ENCODE measurements at regions not wholly inside any gene's neighbourhood (a gene's known extent, or its start where the extent isn't known, plus 50 kb on each side); places are given as distances from the start of the nearest gene placed in this dataset.

DNA sequence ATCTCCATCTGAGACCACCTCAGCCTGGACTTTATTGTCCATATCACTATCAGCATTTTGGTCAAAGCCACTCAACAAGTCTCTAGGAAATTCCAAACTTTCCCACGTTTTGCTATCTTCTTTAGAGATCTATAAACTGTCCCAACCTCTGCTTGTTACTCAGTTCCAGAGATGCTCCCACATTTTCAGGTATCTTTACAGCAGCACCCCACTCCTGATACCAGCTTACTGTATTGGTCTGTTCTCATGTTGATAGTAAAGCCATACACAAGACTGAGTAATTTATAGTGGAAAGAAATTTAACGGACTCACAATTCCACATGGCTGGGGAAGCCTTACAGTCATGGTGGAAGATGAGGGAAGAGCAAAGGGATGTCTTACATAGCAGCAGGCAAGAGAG is 465.4 kb upstream of the PBX1 start:
- no peaks in the 10 kb centered on the region for H3K27me3 ChIP-seq
- H3K9me3 ChIP-seq: peaks cover 0 to 12% (median 8%) of the 10 kb centered on the region in 4 donors
- no peak for TF ChIP-seq POLR2AphosphoS5 (IDR thresholded peaks at IDR 0.05)
- TF ChIP-seq, protein P1, sequence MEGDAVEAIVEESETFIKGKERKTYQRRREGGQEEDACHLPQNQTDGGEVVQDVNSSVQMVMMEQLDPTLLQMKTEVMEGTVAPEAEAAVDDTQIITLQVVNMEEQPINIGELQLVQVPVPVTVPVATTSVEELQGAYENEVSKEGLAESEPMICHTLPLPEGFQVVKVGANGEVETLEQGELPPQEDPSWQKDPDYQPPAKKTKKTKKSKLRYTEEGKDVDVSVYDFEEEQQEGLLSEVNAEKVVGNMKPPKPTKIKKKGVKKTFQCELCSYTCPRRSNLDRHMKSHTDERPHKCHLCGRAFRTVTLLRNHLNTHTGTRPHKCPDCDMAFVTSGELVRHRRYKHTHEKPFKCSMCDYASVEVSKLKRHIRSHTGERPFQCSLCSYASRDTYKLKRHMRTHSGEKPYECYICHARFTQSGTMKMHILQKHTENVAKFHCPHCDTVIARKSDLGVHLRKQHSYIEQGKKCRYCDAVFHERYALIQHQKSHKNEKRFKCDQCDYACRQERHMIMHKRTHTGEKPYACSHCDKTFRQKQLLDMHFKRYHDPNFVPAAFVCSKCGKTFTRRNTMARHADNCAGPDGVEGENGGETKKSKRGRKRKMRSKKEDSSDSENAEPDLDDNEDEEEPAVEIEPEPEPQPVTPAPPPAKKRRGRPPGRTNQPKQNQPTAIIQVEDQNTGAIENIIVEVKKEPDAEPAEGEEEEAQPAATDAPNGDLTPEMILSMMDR (IDR thresholded peaks at IDR 0.05): no peak
- TF ChIP-seq EP300 (IDR thresholded peaks at IDR 0.05): no peak
- TF ChIP-seq POLR2A (IDR thresholded peaks at IDR 0.05): no peak
- WGBS, 2 donors: 68 to 73% methylated on average over 2 of the region's 2 CpGs
- ATAC-seq (ENCODE audit: low FRiP score in 2 of 2): no peak
- DNase-seq: no peak
- no peak overlapping the region for H3K27ac ChIP-seq
- H3K4me3 ChIP-seq: no peak overlapping the region
- no peaks in the 10 kb centered on the region for H3K36me3 ChIP-seq
- no peaks in the 10 kb centered on the region for H3K4me1 ChIP-seq

DNA sequence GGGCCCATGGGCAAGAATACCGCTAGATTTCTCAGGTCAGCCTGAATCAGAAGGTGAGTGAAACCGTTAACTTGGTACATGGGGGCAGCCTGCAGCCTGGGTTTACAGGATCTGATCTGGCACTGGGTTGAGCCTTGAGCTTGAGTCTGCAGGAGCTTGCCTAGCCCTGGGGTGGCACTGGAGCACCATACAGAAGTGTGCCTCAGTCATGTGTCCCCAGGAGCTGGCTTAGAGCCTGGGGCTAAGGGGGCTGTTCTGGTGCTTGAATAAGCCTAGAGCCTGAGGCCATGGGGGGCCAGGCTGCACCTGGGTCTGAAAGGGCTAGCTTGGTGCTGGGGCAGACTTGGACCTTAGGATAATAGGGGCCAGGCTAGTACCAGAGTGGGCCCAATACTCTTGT is 457.2 kb upstream of the PBX1 start:
- WGBS, 2 donors: 100% methylated on average over 1 of the region's 2 CpGs; no CpG with 5 or more reads in 1 of the 2 donors
- ATAC-seq (ENCODE audit: low FRiP score in 2 of 2) (peak in 1 of 2 donors; percentile 40), DNase-seq (no peak)
- H3K9me3 ChIP-seq: no peaks in the 10 kb centered on the region
- no peaks in the 10 kb centered on the region for H3K4me1 ChIP-seq
- no peak for TF ChIP-seq POLR2A (IDR thresholded peaks at IDR 0.05)
- no peak for TF ChIP-seq POLR2AphosphoS5 (IDR thresholded peaks at IDR 0.05)
- TF ChIP-seq EP300 (IDR thresholded peaks at IDR 0.05): no peak
- H3K27ac ChIP-seq: no peak overlapping the region
- no peaks in the 10 kb centered on the region for H3K36me3 ChIP-seq
- H3K4me3 ChIP-seq: no peak overlapping the region
- H3K27me3 ChIP-seq: no peaks in the 10 kb centered on the region

DNA sequence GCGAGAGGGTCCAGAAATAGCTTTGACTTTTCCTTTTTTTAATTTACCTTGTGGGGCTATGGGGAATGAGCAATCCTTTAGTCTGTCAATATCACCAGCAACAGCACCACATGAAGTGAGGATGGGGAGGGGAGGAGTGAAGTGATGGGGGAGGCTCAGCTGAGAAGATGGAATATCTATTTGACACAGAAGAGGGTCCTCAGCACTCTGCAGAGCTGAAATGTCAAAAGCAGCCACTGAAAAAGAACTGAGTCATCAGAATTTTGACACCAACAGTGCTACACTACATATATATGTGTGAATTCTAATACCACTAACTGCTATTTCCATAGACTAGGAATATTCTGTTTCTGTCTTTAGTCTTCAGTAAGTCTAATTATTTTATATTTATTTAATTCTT is 427.0 kb upstream of the PBX1 start:
- TF ChIP-seq, protein P1 (IDR thresholded peaks at IDR 0.05): no peak
- TF ChIP-seq EP300 (IDR thresholded peaks at IDR 0.05): no peak
- TF ChIP-seq POLR2AphosphoS5 (IDR thresholded peaks at IDR 0.05): no peak
- DNase-seq: no peak

DNA sequence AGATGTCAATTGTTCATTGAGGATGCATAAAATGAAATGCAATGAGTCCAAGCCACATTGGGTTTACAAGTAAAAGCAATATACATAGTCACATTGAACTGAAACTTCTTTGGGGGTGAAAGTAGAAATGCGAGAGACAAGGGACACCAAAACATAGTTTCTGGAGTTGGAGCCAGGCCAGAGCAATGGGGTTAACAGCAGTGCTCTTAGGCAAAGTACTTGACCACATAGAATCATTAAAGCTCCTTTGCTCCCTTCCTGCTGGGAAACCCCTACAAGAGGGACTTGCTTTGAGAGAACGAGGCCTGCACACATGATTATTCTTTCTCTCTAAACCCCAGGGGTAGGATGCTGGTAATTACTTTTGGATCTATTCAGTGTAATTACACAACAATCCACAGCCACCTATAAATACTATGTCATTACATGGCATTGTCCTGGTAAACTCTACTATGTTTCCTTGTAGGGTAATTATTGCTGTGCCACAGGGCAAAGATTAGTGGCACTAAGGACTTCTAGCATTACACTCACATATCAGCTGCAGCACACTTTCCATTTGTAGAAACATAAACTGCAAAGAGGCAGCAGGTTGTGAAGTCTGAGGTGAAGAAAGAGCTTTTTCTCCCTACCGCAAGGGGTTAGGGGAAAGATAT is 421.6 kb upstream of the PBX1 start:
- Histone ChIP-seq H3K4me3 (no peak overlapping the region), H3K36me3 (no peaks in the 10 kb centered on the region), H3K4me1 (no peaks in the 10 kb centered on the region), H3K27me3 (no peaks in the 10 kb centered on the region), H3K27ac (no peak overlapping the region), H3K9me3 (no peaks in the 10 kb centered on the region)
- ATAC-seq (ENCODE audit: low FRiP score in 2 of 2) (no peak), DNase-seq (no peak)
- no peak for TF ChIP-seq POLR2A (IDR thresholded peaks at IDR 0.05)
- TF ChIP-seq, protein P1 (IDR thresholded peaks at IDR 0.05): no peak
- TF ChIP-seq EP300 (IDR thresholded peaks at IDR 0.05): no peak
- TF ChIP-seq POLR2AphosphoS5 (IDR thresholded peaks at IDR 0.05): no peak
- 86 to 96% methylated on average over 3 of the region's 3 CpGs for WGBS, 2 donors

More for the DNA sequence above, 427.0 kb upstream of the PBX1 start:
- H3K36me3 ChIP-seq: no peaks in the 10 kb centered on the region
- H3K27me3 ChIP-seq: no peaks in the 10 kb centered on the region
- no peak overlapping the region for H3K4me3 ChIP-seq
- no peak overlapping the region for H3K27ac ChIP-seq
- 73 to 85% methylated on average over 1 of the region's 1 CpG for WGBS, 2 donors
- no peak for ATAC-seq (ENCODE audit: low FRiP score in 2 of 2)
- no peaks in the 10 kb centered on the region for H3K4me1 ChIP-seq
- no peaks in the 10 kb centered on the region for H3K9me3 ChIP-seq

DNA sequence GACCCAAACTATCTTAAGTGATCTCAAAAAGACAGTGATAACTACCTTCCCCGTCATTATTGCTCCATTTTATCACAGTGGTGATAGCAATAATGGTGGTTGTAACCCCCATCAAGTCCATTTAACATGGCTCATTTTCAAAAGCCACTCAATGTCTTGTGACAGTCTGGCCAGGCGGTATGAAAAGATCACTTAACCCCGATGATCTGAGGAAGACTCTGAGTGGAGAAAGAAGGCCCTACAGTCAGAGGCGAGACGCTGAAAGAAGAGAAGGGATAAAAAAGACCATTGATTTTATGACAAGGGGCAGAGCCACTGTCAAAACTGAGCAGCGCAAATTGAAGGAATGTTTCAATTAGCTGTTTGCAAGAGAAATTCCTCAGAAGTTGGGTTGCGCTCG is 417.2 kb upstream of the PBX1 start:
- H3K9me3 ChIP-seq: no peaks in the 10 kb centered on the region
- no peak for TF ChIP-seq POLR2A (IDR thresholded peaks at IDR 0.05)
- TF ChIP-seq, protein P1 (IDR thresholded peaks at IDR 0.05): no peak
- no peak for TF ChIP-seq POLR2AphosphoS5 (IDR thresholded peaks at IDR 0.05)
- TF ChIP-seq EP300 (IDR thresholded peaks at IDR 0.05): no peak
- H3K4me1 ChIP-seq: no peaks in the 10 kb centered on the region
- no peak overlapping the region for H3K27ac ChIP-seq
- 66 to 70% methylated on average over 8 of the region's 8 CpGs for WGBS, 2 donors
- DNase-seq: no peak
- H3K27me3 ChIP-seq: no peaks in the 10 kb centered on the region
- no peak overlapping the region for H3K4me3 ChIP-seq
- no peak for ATAC-seq (ENCODE audit: low FRiP score in 2 of 2)
- H3K36me3 ChIP-seq: no peaks in the 10 kb centered on the region

Measured in upper lobe of left lung (tissue), 6 donors.